Activated naive CD4-positive, alpha-beta T cell treated with anti-CD3 and anti-CD28 coated beads, Interleukin-2, amount 50 U/mL, for 72 hours (primary cell): ENCODE measurements at regions not wholly inside any gene's neighbourhood (a gene's known extent, or its start where the extent isn't known, plus 50 kb on each side); places are given as distances from the start of the nearest gene placed in this dataset.

Experiments used
- ATAC-seq, 2 donors: fragments of 150-1000 bp; cut with Tn5 transposase; 2 replicates each; pipeline ENCODE4 v1.10.0; 2021; ENCODE audit warnings: mild to moderate bottlenecking in 2 of 2, moderate library complexity in 2 of 2
- DNase-seq, 2 donors: peaks; one replicate each; pipeline ENCODE4 v3.0.0; 2021 to 2022; ENCODE audit warnings: low spot score in 2 of 2
- H3K27ac Mint-ChIP-seq, 2 donors: one replicate each; pipeline ENCODE4 v1.8.0; 2022; ENCODE audit warnings: mild to moderate bottlenecking in 2 of 2, mixed read lengths in 2 of 2
- H3K36me3 Mint-ChIP-seq, 2 donors: one replicate each; pipeline ENCODE4 v1.8.0; 2022; ENCODE audit warnings: mixed read lengths in 2 of 2
- H3K9me3 Mint-ChIP-seq, 2 donors: one replicate each; pipeline ENCODE4 v1.8.0; 2022; ENCODE audit warnings: mixed read lengths in 2 of 2

- no peak overlapping the region for H3K27ac Mint-ChIP-seq
- no peaks in the 10 kb centered on the region for H3K9me3 Mint-ChIP-seq
- DNase-seq (no peak), ATAC-seq (no peak)
- no peaks in the 10 kb centered on the region for H3K36me3 Mint-ChIP-seq
Measured at GRCh38 chr7:116423499-116423898, 76.0 kb upstream of the CAV2 start.

- DNase-seq (no peak), ATAC-seq (no peak)
- H3K27ac Mint-ChIP-seq: no peak overlapping the region
- H3K9me3 Mint-ChIP-seq: no peaks in the 10 kb centered on the region
- H3K36me3 Mint-ChIP-seq: no peaks in the 10 kb centered on the region
Measured at GRCh38 chr7:116425647-116426209, 73.8 kb upstream of the CAV2 start.

DNA sequence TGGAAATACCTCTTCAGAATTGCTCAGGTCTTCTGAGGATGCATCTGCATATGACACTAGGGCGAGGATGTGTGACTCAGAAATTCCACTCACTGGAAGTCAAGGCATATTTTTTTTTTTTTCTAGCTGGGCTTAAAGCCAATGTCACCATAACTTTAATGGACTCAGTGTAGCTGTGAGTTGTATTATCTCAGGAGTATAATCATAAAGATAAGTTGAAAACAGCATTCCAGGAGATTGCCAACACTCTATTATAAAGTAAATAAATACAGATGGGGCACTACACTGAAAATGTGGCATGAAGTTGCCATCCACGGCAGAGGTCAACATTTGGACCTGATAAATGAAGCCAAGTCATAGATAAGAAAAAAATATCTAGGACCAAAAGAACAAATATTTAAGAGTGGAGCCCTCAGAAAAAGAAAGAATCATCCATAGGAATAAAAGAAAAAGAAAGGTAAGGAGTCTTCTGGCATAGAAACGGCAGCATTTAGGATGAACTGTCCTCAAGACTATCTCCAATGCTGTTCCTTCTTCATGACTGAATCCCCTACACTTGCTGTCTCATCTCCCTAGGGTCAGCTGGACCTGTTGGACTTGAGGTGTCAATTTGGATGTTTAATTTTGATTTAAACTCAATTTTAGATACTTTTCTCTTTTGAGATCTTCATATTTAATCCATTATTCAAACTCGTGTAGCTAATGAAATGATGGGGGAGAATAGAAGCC is 72.9 kb upstream of the CAV2 start:
- no peak for DNase-seq
- peak in 1 of 2 donors; percentile 38 for ATAC-seq
- Mint-ChIP-seq H3K36me3 (no peaks in the 10 kb centered on the region), H3K9me3 (no peaks in the 10 kb centered on the region), H3K27ac (peak overlapping the region in 1 of 2 donors; percentile 44)

DNA sequence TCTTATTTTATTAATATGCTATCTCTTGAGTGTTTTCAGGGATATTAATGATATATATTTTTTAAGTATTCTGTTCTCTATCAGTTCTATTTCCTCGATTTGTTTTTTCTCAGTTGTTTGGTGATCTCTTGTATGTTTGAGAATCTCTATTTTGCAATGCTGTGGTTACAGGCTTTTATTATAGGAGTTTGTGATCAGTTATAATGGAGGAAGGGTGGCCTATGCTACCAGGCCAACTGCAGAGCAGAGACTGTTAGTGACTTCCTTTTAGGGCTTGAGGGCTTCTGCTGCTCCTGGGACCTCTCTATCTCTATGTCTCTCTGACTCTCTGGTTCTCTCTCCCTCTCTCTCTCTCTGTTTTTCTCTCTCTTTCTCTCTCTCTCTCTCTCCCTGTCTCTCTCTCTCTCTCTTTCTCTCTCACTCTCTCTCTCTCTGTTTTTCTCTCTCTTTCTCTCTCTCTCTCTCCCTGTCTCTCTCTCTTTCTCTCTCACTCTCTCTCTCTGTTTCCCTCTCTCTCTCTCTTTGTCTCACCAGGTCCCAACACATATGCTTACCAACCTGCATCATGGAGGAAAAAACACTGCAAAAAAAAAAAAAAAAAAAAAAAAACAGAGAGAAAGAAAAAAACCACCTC is 69.4 kb upstream of the CAV2 start:
- Mint-ChIP-seq H3K9me3 (no peaks in the 10 kb centered on the region), H3K36me3 (no peaks in the 10 kb centered on the region), H3K27ac (no peak overlapping the region)
- no peak for DNase-seq
- no peak for ATAC-seq

DNA sequence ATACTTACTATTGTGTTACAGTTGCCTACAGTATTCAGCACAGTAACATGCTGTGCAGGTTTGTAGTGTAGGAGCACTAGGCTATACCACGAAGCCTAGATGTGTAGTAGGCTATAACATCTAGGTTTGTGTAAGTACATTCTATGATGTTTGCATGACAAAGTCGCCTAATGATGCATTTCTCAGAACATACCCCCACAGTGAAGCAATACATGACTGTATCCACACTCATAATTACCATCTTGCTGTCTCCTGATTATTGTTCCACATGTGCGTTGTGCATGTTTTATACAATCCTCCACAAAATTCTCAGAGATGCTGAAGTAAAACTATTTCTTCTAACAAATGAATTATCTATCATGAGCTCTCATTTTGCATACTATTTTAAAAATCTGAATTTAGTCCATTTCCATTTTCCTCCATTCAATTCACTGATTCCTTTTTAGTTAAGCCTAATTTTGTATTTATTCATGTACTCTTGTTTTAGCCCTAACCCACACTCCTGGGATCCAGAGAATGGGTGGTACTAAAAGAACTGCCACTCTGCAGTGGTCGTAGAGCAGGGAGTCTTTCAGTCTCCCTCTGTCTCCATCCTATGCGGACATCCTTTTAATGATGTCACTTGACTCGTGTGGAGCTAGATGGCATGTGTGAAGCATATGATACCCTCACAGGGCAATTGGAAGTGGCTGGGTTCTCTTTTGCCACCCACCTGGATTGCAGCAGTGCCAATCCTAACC is 67.6 kb upstream of the CAV2 start:
- ATAC-seq (no peak), DNase-seq (no peak)
- H3K36me3 Mint-ChIP-seq: no peaks in the 10 kb centered on the region
- no peak overlapping the region for H3K27ac Mint-ChIP-seq
- no peaks in the 10 kb centered on the region for H3K9me3 Mint-ChIP-seq

DNA sequence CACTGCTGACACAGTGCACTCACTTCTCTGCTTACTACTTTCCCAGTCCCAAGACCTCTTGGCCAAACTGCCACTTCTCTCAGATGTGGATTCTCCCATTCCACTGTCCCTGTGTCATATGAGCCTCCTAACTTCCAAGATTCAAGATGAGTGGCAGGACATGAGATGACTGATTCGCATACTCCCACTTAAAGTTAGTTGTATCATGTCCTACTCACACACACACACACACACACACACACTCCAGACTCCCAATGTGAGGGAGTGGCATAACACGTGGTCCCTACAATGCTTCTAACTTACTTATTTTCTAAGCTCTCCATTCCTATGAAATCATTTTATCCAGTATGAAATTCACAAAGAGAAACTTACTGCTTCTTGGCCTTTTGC is 67.0 kb upstream of the CAV2 start:
- ATAC-seq: no peak

DNA sequence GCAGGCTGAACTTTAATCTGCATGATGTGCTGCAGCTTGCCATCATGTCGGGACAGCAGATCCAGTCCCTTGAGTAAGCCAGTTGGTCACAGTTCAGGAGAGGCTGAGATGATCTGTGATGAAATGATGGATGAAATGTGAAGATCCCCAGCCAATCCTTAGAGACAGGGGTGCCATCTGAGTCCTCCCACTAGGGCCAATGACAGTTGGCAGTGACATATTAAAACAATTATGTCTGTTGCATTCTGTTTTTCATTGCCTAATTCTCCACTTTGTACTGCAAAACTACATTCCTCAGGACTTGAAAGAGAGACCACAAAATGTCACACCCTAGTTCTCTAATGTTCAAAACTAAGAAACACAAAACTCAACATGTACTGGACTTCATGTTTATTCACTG is 66.3 kb upstream of the CAV2 start:
- no peaks in the 10 kb centered on the region for H3K36me3 Mint-ChIP-seq
- DNase-seq (no peak), ATAC-seq (no peak)
- no peaks in the 10 kb centered on the region for H3K9me3 Mint-ChIP-seq
- no peak overlapping the region for H3K27ac Mint-ChIP-seq

More for the DNA sequence above, 67.0 kb upstream of the CAV2 start:
- Mint-ChIP-seq H3K27ac (no peak overlapping the region), H3K9me3 (no peaks in the 10 kb centered on the region), H3K36me3 (no peaks in the 10 kb centered on the region)
- DNase-seq: no peak

DNA sequence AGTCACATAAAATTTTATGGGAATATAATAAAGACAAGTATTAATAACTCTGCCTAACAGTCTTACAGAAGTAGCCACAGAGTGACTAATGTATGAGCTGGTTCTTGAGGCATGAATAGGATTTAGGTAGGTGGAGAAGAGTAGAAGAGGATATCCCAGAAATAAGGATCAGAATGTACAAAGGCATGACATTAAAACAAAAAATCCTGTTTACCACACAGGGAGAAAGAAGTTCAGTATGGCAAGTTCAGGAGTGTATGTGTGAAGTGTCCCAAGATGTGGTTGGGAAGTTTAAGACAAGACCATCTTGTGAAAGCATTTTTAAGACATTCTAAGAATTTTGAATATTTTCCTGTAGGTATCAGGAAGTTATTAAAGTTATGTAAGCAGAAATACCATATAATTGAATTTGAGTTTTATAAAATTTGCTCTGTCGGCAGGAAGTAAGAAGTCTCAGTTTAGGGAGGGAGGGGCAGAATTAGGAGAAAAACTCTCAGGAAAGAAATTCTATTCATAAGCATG is 64.7 kb upstream of the CAV2 start:
- ATAC-seq (no peak), DNase-seq (no peak)
- Mint-ChIP-seq H3K9me3 (no peaks in the 10 kb centered on the region), H3K36me3 (no peaks in the 10 kb centered on the region), H3K27ac (no peak overlapping the region)

DNA sequence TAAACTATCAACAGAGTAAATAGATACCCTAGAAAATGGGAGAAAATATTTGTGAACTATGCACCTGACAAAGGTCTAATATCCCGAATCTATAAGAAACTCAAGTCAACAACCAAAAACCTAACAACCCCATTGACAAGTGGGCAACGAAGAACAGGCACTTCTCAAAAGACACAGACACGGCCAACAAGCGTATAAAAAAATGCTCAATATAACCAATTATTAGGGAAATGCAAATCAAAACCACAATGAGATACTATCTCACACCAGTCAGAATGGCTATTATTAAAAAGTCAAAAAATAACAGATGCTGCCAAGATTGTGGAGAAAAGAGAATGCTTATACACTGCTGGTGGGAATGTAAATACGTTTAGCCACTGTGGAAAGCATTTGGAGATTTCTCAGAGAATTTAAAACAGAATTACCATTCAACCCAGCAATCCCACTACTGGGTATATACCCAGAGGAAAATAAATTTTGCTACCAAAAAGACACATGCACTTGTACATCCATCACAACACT is 63.2 kb upstream of the CAV2 start:
- H3K9me3 Mint-ChIP-seq: no peaks in the 10 kb centered on the region

DNA sequence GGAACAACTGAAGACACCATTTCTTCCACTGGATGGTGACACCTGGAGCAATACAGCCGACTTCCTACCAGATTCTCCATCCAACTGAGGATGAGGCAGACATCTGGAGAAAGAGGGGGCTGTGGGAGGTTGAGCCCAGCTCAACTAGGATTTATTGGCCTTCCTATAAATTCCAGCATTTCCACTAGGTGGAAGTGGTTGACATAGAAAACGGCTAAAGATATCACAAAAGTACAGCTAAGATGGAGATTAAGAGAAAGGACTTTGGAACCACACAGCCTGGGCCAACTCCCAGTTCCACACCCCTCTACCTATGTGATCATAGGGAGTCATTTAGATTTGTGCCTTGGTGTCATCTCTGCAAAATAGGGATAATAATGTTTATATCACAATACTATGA is 61.3 kb upstream of the CAV2 start:
- DNase-seq: no peak
- Mint-ChIP-seq H3K27ac (no peak overlapping the region), H3K9me3 (no peaks in the 10 kb centered on the region), H3K36me3 (no peaks in the 10 kb centered on the region)
- no peak for ATAC-seq

More for the DNA sequence above, 63.2 kb upstream of the CAV2 start:
- H3K36me3 Mint-ChIP-seq: no peaks in the 10 kb centered on the region
- ATAC-seq: no peak
- no peak for DNase-seq
- no peak overlapping the region for H3K27ac Mint-ChIP-seq

DNA sequence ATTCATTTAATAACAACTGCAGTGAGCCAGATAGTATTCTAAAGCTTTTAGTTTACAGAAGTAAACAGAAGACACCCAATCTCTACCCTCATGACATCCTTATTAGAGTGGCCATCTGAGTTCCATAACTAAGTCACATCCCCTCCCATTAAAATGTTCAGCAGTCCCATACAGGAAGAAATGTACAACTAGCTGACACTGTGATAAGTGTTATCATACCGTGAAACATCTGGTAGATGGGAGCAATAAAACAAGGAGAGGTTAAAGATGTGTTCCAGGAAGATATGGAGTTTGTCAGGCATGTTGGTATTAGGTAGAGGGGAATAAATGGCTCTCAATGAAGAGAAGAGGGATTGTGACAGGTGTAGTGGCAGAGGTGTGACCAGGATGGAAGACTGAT is 60.5 kb upstream of the CAV2 start:
- Mint-ChIP-seq H3K36me3 (no peaks in the 10 kb centered on the region), H3K27ac (no peak overlapping the region), H3K9me3 (no peaks in the 10 kb centered on the region)
- no peak for ATAC-seq
- DNase-seq: no peak

GRCh38 chr7:116439841-116440549 is 59.5 kb upstream of the CAV2 start:
- DNase-seq (no peak), ATAC-seq (no peak)
- H3K9me3 Mint-ChIP-seq: no peaks in the 10 kb centered on the region
- H3K27ac Mint-ChIP-seq: no peak overlapping the region
- no peaks in the 10 kb centered on the region for H3K36me3 Mint-ChIP-seq

- Mint-ChIP-seq H3K9me3 (no peaks in the 10 kb centered on the region), H3K27ac (no peak overlapping the region), H3K36me3 (no peaks in the 10 kb centered on the region)
- DNase-seq (no peak), ATAC-seq (no peak)
Measured at GRCh38 chr7:116441534-116441933, 58.0 kb upstream of the CAV2 start.

DNA sequence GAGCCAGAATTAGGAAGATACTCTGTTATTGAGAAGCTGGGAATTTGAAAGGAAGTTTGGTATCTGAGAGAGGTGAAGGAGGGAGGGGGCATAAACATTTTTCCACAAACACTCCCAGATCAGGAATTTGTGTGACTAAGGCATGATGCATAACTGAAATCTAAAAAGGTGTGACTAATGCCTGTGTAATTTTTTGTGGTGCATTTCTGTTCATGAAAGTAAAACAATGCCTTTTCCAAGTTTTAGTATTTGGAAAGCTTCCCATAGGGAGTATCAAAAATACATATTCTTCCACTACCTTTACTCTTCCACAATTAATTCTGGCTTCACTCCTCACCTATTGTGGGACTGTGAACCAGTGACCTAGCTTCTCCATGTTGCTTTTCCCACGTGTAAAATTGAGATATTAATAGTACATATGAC is 56.4 kb upstream of the CAV2 start:
- no peaks in the 10 kb centered on the region for H3K36me3 Mint-ChIP-seq
- no peaks in the 10 kb centered on the region for H3K9me3 Mint-ChIP-seq
- no peak overlapping the region for H3K27ac Mint-ChIP-seq
- no peak for ATAC-seq
- DNase-seq: no peak

- no peaks in the 10 kb centered on the region for H3K9me3 Mint-ChIP-seq
- H3K36me3 Mint-ChIP-seq: no peaks in the 10 kb centered on the region
- DNase-seq: no peak
- no peak for ATAC-seq
- no peak overlapping the region for H3K27ac Mint-ChIP-seq
Measured at GRCh38 chr7:116443646-116444045, 55.9 kb upstream of the CAV2 start.

- H3K27ac Mint-ChIP-seq: no peak overlapping the region
- DNase-seq: no peak
- H3K9me3 Mint-ChIP-seq: no peaks in the 10 kb centered on the region
- H3K36me3 Mint-ChIP-seq: no peaks in the 10 kb centered on the region
- no peak for ATAC-seq
Measured at GRCh38 chr7:116445447-116446211, 53.9 kb upstream of the CAV2 start.
